GM12878 (cell line): ENCODE measurements at regions not wholly inside any gene's neighbourhood (a gene's known extent, or its start where the extent isn't known, plus 50 kb on each side); places are given as distances from the start of the nearest gene placed in this dataset.
"Not testable (repeated sequence)": the region's sequence is repeated elsewhere in the genome, so short reads cannot be mapped to it uniquely, and the experiment has no call there.

Experiments used
- ATAC-seq: fragments of 200-7000 bp; cut with Tn5 transposase; 3 replicates; pipeline ENCODE4 v1.9.1; 2020; ENCODE audit warnings: mild to moderate bottlenecking, moderate library complexity
- BruUV-seq: library from RNA; stranded (reverse); fragments of 400-500 nt; replicated peaks from 2 replicates; lab custom pipeline; 2021; lab: Mats Ljungman, UMichigan
- CTCF ChIA-PET: fragments of 300-600 bp; sonication (Branson Sonifier 250); formaldehyde crosslinking; extraction: SDS; loops from one replicate; lab custom pipeline; 2021; ENCODE audit warnings: inconsistent platforms; lab: Yijun Ruan, JAX
- POLR2A ChIA-PET: fragments of 350-600 bp; formaldehyde crosslinking; extraction: SDS; loops from one replicate; lab custom pipeline; 2021; ENCODE audit warnings: inconsistent platforms; lab: Charles Lee
- RAD21 ChIA-PET: fragments of 300-600 bp; sonication (Branson Sonifier 250); formaldehyde crosslinking; loops from one replicate; lab custom pipeline; 2023; ENCODE audit warnings: antibody characterized with exemption; ENCODE audit not compliant: unreplicated experiment; lab: Charles Lee
- SMC1A ChIA-PET: fragments of 300-600 bp; sonication (Branson Sonifier 250); formaldehyde crosslinking; loops from one replicate; lab custom pipeline; 2023; ENCODE audit not compliant: unreplicated experiment, uncharacterized antibody; lab: Charles Lee
- DNase-seq: peaks from one replicate; pipeline ENCODE4 v3.0.0-alpha.2; 2011; ENCODE audit warnings: low read depth, low spot score
- FAIRE-seq: peaks from 3 replicates; lab custom pipeline; 2011; peaks lifted over from hg19 to GRCh38; lab: Jason Lieb, UNC
- H2AFZ ChIP-seq: 2 replicates; pipeline ENCODE4 v1.6.0; 2011; ENCODE audit warnings: low read depth, low read length, control low read depth; ENCODE audit not compliant: control insufficient read depth
- H3K27ac ChIP-seq: 2 replicates; pipeline ENCODE4 v1.5.1; 2011; ENCODE audit warnings: control low read depth; ENCODE audit not compliant: control insufficient read depth, insufficient read depth
- H3K27me3 ChIP-seq, 2 experiments: replicated peaks in 1 of 2; 2 replicates each; pipeline versions ENCODE4 v1.6.0 to v1.6.1; 2011; ENCODE audit warnings: low read length in 1 of 2; ENCODE audit not compliant: control insufficient read depth in 2 of 2, insufficient read depth in 2 of 2
- H3K36me3 ChIP-seq, 2 experiments: 2 replicates each; pipeline ENCODE4 v1.5.1; 2011; ENCODE audit warnings: low read length in 1 of 2; ENCODE audit not compliant: control insufficient read depth in 2 of 2, insufficient read depth in 2 of 2
- H3K4me1 ChIP-seq: 2 replicates; pipeline ENCODE4 v1.6.1; 2011; ENCODE audit warnings: mild to moderate bottlenecking, low read length, moderate library complexity, mixed read lengths; ENCODE audit not compliant: control insufficient read depth, insufficient read depth
- H3K4me2 ChIP-seq: 2 replicates; pipeline ENCODE4 v1.6.0; 2011; ENCODE audit warnings: control low read depth; ENCODE audit not compliant: control insufficient read depth, insufficient read depth
- H3K4me3 ChIP-seq: fragments of 200-600 bp; sonication (generic); 2 replicates; pipeline ENCODE4 v1.5.1; 2016
- H3K79me2 ChIP-seq: 2 replicates; pipeline ENCODE4 v1.6.0; 2011; ENCODE audit warnings: low read length; ENCODE audit not compliant: control insufficient read depth, insufficient read depth
- H3K9ac ChIP-seq: 2 replicates; pipeline ENCODE4 v1.8.0; 2011; ENCODE audit warnings: low read length, control low read depth, mixed read lengths; ENCODE audit not compliant: control insufficient read depth, insufficient read depth
- H3K9me3 ChIP-seq: replicated peaks from 3 replicates; pipeline ENCODE4 v1.5.1; 2011; ENCODE audit warnings: mild to moderate bottlenecking, low read length; ENCODE audit not compliant: control insufficient read depth, insufficient read depth
- H4K20me1 ChIP-seq: 2 replicates; pipeline ENCODE4 v1.6.0; 2011; ENCODE audit not compliant: control insufficient read depth, insufficient read depth
- ETV6 ChIP-seq, 2 experiments: fragments of 450-650 bp in 1 of 2; IDR thresholded peaks in 1 of 2; conservative IDR thresholded peaks in 1 of 2; 2 replicates each; pipeline ENCODE4 v1.6.1; 2014; ENCODE audit warnings: antibody characterized with exemption in 1 of 2, borderline replicate concordance in 1 of 2, low read depth in 1 of 2, mild to moderate bottlenecking in 1 of 2, moderate library complexity in 1 of 2
- JUNB ChIP-seq: IDR thresholded peaks from 2 replicates; pipeline ENCODE4 v1.6.1; 2016; ENCODE audit warnings: antibody characterized with exemption, mild to moderate bottlenecking
- NFXL1 ChIP-seq: fragments of 450-650 bp; IDR thresholded peaks from 2 replicates; pipeline ENCODE4 v1.6.1; 2017; ENCODE audit warnings: antibody characterized with exemption, mild to moderate bottlenecking, borderline replicate concordance
- WGBS: methylation state at CpG from one replicate; pipeline ENCODE4 v1.1.6; 2016; ENCODE audit warnings: low lambda C conversion rate; ENCODE audit not compliant: insufficient replicate concordance, insufficient coverage; ENCODE audit errors: missing lambda C conversion rate; 5-methylcytosine and 5-hydroxymethylcytosine counted together
- in situ Hi-C: fragments of 300-500 bp; cut with MboI; formaldehyde crosslinking; loops from 9 replicates; pipeline ENCODE4 v1.14.3; 2018; ENCODE audit warnings: mixed read lengths
- intact Hi-C: fragments of 100-400 bp; cut with micrococcal nuclease; formaldehyde crosslinking; loops from one replicate; pipeline ENCODE4 v1.14.2; 2022; ENCODE audit not compliant: unreplicated experiment

DNA sequence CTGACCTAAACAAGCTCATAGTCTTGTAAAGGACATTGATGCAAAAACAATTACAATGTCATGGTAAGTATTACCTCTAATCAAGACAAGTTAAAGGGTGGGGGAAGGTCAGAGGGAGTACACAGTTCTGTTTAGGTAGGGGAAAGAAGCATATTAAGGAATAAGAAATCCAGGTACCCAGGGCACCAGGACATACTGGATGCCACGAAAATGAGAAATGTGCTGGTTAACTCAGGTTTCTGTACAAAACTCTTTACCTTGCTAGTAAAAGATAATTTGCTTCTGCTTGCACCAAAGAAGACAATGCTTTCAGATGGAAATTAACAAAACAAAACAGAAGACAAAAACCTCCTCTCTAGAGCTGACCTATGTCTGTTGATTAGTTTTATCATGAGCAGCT, 70.7 kb upstream of the MED13 start:
- no peak for DNase-seq
- ChIA-PET POLR2A (interaction anchor here (0.6 kb wide), 1 partner anchor 52 kb away, joined by 4 read pairs; no protein-coding TSS in a partner anchor), RAD21 (no interaction called here), SMC1A (no interaction called here)
- Histone ChIP-seq H3K36me3 (no peaks in the 10 kb centered on the region), H3K27me3 (no peaks in the 10 kb centered on the region; a peak in 1 of 4 replicates), H3K4me3 (no peak overlapping the region), H3K79me2 (no peaks in the 10 kb centered on the region), H3K4me1 (no peaks in the 10 kb centered on the region)
- BruUV-seq: no TSS peak
- ATAC-seq: no peak
- 45% methylated on average over 1 of the region's 1 CpG for WGBS
- intact Hi-C loops: no loop called here
- peak; percentile 91 for TF ChIP-seq NFXL1
- TF ChIP-seq JUNB: no peak
- 0 out of 4 replicates have a peak, but pooled peaks of 1 of the 2 experiments have one; percentile 60 for TF ChIP-seq ETV6 (conservative IDR thresholded peaks at IDR 0.05 in 1 of 2, IDR thresholded peaks at IDR 0.05 in 1 of 2; ENCODE audit: borderline replicate concordance in 1 of 2, low read depth in 1 of 2)
- TF ChIP-seq, all 136 proteins: peak for 2
- no peak overlapping the region for H2AFZ ChIP-seq
- CTCF ChIA-PET: no interaction called here
- in situ Hi-C loops: no loop called here
- H3K9ac ChIP-seq: no peak overlapping the region
- H3K9me3 ChIP-seq: no peaks in the 10 kb centered on the region
- no peak overlapping the region for H3K27ac ChIP-seq
- H4K20me1 ChIP-seq: no peaks in the 10 kb centered on the region
- H3K4me2 ChIP-seq: no peak overlapping the region
- FAIRE-seq: no peak

GRCh38 chr17:62135096-62135495, 70.0 kb upstream of the MED13 start:
- H3K79me2 ChIP-seq, FAIRE-seq, in situ Hi-C loops, DNase-seq, H3K36me3 ChIP-seq, ATAC-seq, H4K20me1 ChIP-seq, H3K27me3 ChIP-seq, H3K4me2 ChIP-seq, CTCF ChIA-PET, BruUV-seq, H3K27ac ChIP-seq, H3K9me3 ChIP-seq, H3K4me3 ChIP-seq, SMC1A ChIA-PET, H3K4me1 ChIP-seq, H3K9ac ChIP-seq, intact Hi-C loops, H2AFZ ChIP-seq, RAD21 ChIA-PET: not testable (repeated sequence)
- POLR2A ChIA-PET: interaction anchor here (0.6 kb wide), 1 partner anchor 664 kb away, joined by 4 read pairs; no protein-coding TSS in a partner anchor
- 88% methylated on average over 2 of the region's 2 CpGs for WGBS
